HG03354 (cell line): ENCODE measurements at regions not wholly inside any gene's neighbourhood (a gene's known extent, or its start where the extent isn't known, plus 50 kb on each side); places are given as distances from the start of the nearest gene placed in this dataset.
A peak's percentile ranks its signal among the peaks of the same experiment; 100 is the strongest.

ENCODE experiments used
- ATAC-seq: cut with Tn5 transposase; IDR thresholded peaks from one replicate; pipeline ENCODE4 v1.9.1; 2021; ENCODE audit warnings: mild to moderate bottlenecking; ENCODE audit not compliant: unreplicated experiment, poor library complexity, severe bottlenecking

GRCh38 chr5:171578049-171578828, 158.8 kb downstream of the FGF18 start:
- ATAC-seq, result no peak

- no peak for ATAC-seq
Observed at GRCh38 chr5:171578829-171579491, 159.5 kb downstream of the FGF18 start.

- no peak for ATAC-seq
Observed at GRCh38 chr5:171579976-171580411, 160.5 kb downstream of the FGF18 start.

GRCh38 chr5:171580502-171581265, 161.2 kb downstream of the FGF18 start:
- ATAC-seq, result no peak

- ATAC-seq, result no peak
Observed at GRCh38 chr5:171581781-171582180, 162.3 kb downstream of the FGF18 start.

- no peak for ATAC-seq
Observed at GRCh38 chr5:171582849-171583248, 163.4 kb downstream of the FGF18 start.

GRCh38 chr5:171585981-171586380, 166.5 kb downstream of the FGF18 start:
- no peak for ATAC-seq

- ATAC-seq, result no peak
Observed at GRCh38 chr5:171586436-171586835, 167.0 kb downstream of the FGF18 start.

- no peak for ATAC-seq
Observed at GRCh38 chr5:171588046-171588445, 168.6 kb downstream of the FGF18 start.

- ATAC-seq, result no peak
Observed at GRCh38 chr5:171588790-171589189, 169.3 kb downstream of the FGF18 start.

GRCh38 chr5:171589461-171589860, 170.0 kb downstream of the FGF18 start:
- ATAC-seq, result no peak

GRCh38 chr5:171592076-171592475, 172.6 kb downstream of the FGF18 start:
- ATAC-seq, result no peak

- ATAC-seq, result no peak
Observed at GRCh38 chr5:171592736-171593135, 173.3 kb downstream of the FGF18 start.

- no peak for ATAC-seq
Observed at GRCh38 chr5:171593401-171593800, 174.0 kb downstream of the FGF18 start.

- no peak for ATAC-seq
Observed at GRCh38 chr5:171593976-171594375, 174.5 kb downstream of the FGF18 start.

GRCh38 chr5:171595401-171595800, 176.0 kb downstream of the FGF18 start:
- no peak for ATAC-seq

- peak; percentile 82 for ATAC-seq
Observed at GRCh38 chr5:171595801-171596231, 176.4 kb downstream of the FGF18 start.

GRCh38 chr5:171596391-171596878, 177.0 kb downstream of the FGF18 start:
- no peak for ATAC-seq

GRCh38 chr5:171597946-171598640, 178.6 kb downstream of the FGF18 start:
- ATAC-seq, result no peak

GRCh38 chr5:171598641-171599152, 179.2 kb downstream of the FGF18 start:
- ATAC-seq, result no peak
